ENCODE measurements at regions not wholly inside any gene's neighbourhood (a gene's known extent, or its start where the extent isn't known, plus 50 kb on each side); places are given as distances from the start of the nearest gene placed in this dataset.

DNA sequence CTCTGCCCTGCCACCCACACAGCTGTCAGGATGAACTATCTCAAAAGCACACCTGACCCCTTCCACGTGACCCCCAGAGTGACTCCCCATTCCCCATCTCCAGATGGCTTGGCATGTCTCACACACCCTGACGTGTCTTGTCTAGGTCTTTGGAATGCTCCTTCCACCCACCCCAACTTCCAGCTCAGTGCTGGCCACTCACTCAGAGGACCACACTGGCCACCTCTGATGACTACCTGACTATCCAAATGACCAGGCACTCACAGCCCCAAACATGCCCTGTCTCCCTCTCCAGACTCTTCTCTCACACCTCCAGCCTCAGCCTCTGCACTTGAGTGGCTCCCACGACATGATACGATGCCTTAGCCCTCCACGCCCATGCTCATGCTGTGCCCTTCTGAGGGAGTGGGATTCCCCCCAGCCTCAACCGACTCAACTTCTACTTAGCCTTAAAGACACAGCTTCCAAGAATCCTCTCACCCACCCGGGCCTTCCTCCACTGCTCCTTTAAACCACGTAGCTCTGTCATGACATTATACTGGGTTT lies 259.4 kb downstream of the BUD13 start:
- Histone ChIP-seq H3K27ac (ENCODE audit: extremely low read length, insufficient read depth, low read length) (no peak overlapping the region), H3K9ac (ENCODE audit: insufficient read depth, low read depth, low read length) (no peak overlapping the region), H4K20me1 (ENCODE audit: insufficient read depth, low read length) (no peaks in the 10 kb centered on the region), H3K4me2 (ENCODE audit: low read depth, low read length) (no peak overlapping the region), H3K4me1 (ENCODE audit: insufficient read depth, low read length) (no peaks in the 10 kb centered on the region), H3K79me2 (ENCODE audit: insufficient read depth, low read length) (no peaks in the 10 kb centered on the region), H3K9me3 (ENCODE audit: low read length) (no peaks in the 10 kb centered on the region), H3K36me3 (replicated peaks in 1 of 2; ENCODE audit: control insufficient read depth in 1 of 2, insufficient read depth in 2 of 2, low read length in 2 of 2) (no peaks in the 10 kb centered on the region), H3K27me3 (ENCODE audit: control insufficient read depth in 1 of 2, insufficient read depth in 2 of 2, low read length in 2 of 2) (no peaks in the 10 kb centered on the region), H3K4me3 (replicated peaks in 1 of 3; ENCODE audit: insufficient read depth in 1 of 3, low read depth in 2 of 3, low read length in 3 of 3) (no peak overlapping the region), H2AFZ (ENCODE audit: low read length) (no peak overlapping the region)
- intact Hi-C loops (cut with micrococcal nuclease; ENCODE audit: unreplicated experiment) (no loop called here), in situ Hi-C loops (cut with HindIII; ENCODE audit: extremely low pct_ligation_motif_present, low pct_unique_long_range_greater_than_20kb) (loop anchor here (5.0 kb wide), 1 partner anchor 124 kb away; no protein-coding TSS in a partner anchor)
- 52% methylated on average over 8 of the region's 8 CpGs for WGBS (ENCODE audit: low lambda C conversion rate)
- ATAC-seq (no peak), FAIRE-seq (no peak), DNase-seq (ENCODE audit: low spot score) (no peak)
- ChIA-PET CTCF (ENCODE audit: low intra/inter-chr PET ratio, low total read pairs) (interaction anchor here (1.5 to 3.6 kb wide), 2 partner anchors 127 to 178 kb away, joined by 12 to 33 read pairs; no protein-coding TSS in a partner anchor), POLR2A (no interaction called here)
- no TSS peak for BruUV-seq (replicated peaks)
- TF ChIP-seq ZFP41 (CRISPR knock-in tag; IDR thresholded peaks at IDR 0.05; ENCODE audit: borderline replicate concordance), result no peak
- no peak for TF ChIP-seq NR2F2 (IDR thresholded peaks at IDR 0.05; ENCODE audit: borderline replicate concordance, low read depth)
- no peak for TF ChIP-seq ZNF816 (CRISPR knock-in tag; IDR thresholded peaks at IDR 0.05; ENCODE audit: borderline replicate concordance)
- TF ChIP-seq, protein P1, sequence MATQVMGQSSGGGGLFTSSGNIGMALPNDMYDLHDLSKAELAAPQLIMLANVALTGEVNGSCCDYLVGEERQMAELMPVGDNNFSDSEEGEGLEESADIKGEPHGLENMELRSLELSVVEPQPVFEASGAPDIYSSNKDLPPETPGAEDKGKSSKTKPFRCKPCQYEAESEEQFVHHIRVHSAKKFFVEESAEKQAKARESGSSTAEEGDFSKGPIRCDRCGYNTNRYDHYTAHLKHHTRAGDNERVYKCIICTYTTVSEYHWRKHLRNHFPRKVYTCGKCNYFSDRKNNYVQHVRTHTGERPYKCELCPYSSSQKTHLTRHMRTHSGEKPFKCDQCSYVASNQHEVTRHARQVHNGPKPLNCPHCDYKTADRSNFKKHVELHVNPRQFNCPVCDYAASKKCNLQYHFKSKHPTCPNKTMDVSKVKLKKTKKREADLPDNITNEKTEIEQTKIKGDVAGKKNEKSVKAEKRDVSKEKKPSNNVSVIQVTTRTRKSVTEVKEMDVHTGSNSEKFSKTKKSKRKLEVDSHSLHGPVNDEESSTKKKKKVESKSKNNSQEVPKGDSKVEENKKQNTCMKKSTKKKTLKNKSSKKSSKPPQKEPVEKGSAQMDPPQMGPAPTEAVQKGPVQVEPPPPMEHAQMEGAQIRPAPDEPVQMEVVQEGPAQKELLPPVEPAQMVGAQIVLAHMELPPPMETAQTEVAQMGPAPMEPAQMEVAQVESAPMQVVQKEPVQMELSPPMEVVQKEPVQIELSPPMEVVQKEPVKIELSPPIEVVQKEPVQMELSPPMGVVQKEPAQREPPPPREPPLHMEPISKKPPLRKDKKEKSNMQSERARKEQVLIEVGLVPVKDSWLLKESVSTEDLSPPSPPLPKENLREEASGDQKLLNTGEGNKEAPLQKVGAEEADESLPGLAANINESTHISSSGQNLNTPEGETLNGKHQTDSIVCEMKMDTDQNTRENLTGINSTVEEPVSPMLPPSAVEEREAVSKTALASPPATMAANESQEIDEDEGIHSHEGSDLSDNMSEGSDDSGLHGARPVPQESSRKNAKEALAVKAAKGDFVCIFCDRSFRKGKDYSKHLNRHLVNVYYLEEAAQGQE (IDR thresholded peaks at IDR 0.05; ENCODE audit: borderline replicate concordance in 1 of 2, low read depth in 1 of 2, low read length in 2 of 2), result no peak
- TF ChIP-seq, protein P2, sequence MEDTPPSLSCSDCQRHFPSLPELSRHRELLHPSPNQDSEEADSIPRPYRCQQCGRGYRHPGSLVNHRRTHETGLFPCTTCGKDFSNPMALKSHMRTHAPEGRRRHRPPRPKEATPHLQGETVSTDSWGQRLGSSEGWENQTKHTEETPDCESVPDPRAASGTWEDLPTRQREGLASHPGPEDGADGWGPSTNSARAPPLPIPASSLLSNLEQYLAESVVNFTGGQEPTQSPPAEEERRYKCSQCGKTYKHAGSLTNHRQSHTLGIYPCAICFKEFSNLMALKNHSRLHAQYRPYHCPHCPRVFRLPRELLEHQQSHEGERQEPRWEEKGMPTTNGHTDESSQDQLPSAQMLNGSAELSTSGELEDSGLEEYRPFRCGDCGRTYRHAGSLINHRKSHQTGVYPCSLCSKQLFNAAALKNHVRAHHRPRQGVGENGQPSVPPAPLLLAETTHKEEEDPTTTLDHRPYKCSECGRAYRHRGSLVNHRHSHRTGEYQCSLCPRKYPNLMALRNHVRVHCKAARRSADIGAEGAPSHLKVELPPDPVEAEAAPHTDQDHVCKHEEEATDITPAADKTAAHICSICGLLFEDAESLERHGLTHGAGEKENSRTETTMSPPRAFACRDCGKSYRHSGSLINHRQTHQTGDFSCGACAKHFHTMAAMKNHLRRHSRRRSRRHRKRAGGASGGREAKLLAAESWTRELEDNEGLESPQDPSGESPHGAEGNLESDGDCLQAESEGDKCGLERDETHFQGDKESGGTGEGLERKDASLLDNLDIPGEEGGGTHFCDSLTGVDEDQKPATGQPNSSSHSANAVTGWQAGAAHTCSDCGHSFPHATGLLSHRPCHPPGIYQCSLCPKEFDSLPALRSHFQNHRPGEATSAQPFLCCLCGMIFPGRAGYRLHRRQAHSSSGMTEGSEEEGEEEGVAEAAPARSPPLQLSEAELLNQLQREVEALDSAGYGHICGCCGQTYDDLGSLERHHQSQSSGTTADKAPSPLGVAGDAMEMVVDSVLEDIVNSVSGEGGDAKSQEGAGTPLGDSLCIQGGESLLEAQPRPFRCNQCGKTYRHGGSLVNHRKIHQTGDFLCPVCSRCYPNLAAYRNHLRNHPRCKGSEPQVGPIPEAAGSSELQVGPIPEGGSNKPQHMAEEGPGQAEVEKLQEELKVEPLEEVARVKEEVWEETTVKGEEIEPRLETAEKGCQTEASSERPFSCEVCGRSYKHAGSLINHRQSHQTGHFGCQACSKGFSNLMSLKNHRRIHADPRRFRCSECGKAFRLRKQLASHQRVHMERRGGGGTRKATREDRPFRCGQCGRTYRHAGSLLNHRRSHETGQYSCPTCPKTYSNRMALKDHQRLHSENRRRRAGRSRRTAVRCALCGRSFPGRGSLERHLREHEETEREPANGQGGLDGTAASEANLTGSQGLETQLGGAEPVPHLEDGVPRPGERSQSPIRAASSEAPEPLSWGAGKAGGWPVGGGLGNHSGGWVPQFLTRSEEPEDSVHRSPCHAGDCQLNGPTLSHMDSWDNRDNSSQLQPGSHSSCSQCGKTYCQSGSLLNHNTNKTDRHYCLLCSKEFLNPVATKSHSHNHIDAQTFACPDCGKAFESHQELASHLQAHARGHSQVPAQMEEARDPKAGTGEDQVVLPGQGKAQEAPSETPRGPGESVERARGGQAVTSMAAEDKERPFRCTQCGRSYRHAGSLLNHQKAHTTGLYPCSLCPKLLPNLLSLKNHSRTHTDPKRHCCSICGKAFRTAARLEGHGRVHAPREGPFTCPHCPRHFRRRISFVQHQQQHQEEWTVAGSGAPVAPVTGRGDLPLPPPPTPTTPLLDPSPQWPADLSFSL (CRISPR knock-in tag; IDR thresholded peaks at IDR 0.05), result no peak
- no peak for TF ChIP-seq CBFB (CRISPR knock-in tag; IDR thresholded peaks at IDR 0.05)
- no peak for TF ChIP-seq ZNF383 (CRISPR knock-in tag; IDR thresholded peaks at IDR 0.05; ENCODE audit: borderline replicate concordance)
- no peak for TF ChIP-seq TCF12 (IDR thresholded peaks at IDR 0.05)
- no peak for TF ChIP-seq TCF12 (CRISPR knock-in tag; IDR thresholded peaks at IDR 0.05)
- no peak for TF ChIP-seq SRF (IDR thresholded peaks at IDR 0.05; ENCODE audit: low read depth, low read length)
- TF ChIP-seq ZNF562 (CRISPR knock-in tag; IDR thresholded peaks at IDR 0.05; ENCODE audit: borderline replicate concordance), result no peak
- no peak for TF ChIP-seq CC2D1A (CRISPR knock-in tag; IDR thresholded peaks at IDR 0.05)
- TF ChIP-seq, protein P3, sequence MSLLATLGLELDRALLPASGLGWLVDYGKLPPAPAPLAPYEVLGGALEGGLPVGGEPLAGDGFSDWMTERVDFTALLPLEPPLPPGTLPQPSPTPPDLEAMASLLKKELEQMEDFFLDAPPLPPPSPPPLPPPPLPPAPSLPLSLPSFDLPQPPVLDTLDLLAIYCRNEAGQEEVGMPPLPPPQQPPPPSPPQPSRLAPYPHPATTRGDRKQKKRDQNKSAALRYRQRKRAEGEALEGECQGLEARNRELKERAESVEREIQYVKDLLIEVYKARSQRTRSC (CRISPR knock-in tag; IDR thresholded peaks at IDR 0.05; ENCODE audit: low read depth), result no peak

Measured in HepG2 (cell line).